Retina (tissue), 1 donor: ENCODE measurements at regions not wholly inside any gene's neighbourhood (a gene's known extent, or its start where the extent isn't known, plus 50 kb on each side); places are given as distances from the start of the nearest gene placed in this dataset.
"Not testable (repeated sequence)": the region's sequence is repeated elsewhere in the genome, so short reads cannot be mapped to it uniquely, and the experiment has no call there.

ENCODE experiments used
- DNase-seq: peaks from one replicate; pipeline ENCODE4 v3.0.0-alpha.2; 2016

DNA sequence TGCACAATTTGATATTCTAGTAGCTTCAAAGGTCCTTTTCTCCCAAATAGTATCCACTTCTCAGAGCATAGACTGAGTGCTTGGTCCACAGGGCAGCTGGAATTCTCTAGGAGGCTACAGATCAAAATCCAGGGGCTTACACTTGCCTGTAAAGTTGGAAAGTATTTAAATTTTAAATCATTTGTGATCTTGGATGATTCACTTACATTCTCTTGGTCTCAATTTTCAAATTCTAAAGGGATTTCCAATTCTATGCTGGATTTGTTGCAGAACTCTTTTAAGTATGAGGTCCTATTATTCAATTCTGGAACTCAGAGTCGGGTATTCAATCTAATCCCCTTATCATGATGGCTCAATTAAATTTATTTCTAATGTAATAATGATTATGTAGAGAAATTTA is 492.3 kb downstream of the NYAP2 start:
- no peak for DNase-seq

DNA sequence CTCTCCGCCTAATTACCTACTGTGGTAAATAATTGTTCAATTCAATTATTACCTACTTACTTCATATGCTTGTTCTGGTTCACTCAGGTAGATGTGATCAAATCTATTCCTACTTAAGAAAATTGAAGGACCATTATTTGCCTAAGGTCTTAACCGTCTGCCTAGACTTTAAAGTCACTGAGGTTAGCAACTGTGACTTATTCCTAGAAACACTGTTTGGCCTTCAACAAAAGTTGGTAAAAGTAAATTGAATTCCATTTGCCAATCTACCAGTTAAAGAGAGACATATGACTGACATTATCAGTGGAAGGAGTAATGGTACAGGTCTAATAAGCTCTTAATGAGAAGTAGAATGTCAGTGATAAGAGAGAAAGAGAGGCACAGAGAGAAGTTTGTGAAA is 491.5 kb downstream of the NYAP2 start:
- no peak for DNase-seq

DNA sequence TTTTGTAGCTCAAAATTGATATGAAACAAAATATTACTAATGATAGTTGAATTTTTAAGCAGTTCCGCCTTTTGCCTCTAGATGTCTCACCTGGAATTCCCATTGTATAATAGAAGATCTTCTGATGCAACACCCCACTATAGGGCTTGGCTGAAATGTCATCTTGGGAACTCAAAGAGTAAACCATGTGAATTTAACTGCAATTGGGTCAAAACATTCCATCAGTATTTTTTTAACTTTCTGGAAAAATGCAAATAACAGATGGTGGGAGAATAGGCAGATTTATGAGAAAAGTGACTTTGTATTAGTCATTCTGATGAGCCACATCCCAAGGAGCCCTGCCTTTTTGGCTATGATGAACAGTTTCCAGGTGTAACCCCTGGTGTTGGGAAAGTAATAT is 489.9 kb downstream of the NYAP2 start:
- DNase-seq = peak; percentile 24

DNA sequence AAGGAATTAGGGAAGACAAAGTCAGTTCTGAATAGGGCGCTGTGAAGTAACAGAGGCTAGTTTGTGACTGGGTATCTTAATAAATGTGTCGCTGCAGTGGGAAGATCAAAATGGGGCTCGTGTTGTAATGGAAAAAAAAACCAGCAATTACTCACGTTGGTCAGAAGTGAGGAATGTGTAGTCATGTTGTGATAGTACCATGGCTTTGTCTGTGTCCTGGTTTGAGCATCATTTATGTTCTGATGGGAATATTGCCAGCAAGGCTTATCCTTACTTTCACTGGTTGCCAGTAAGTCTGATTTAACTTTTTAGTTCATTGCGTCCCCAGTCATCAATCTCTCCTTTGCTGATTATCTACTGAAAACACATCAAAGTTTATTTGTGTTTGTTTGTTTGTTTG is 467.6 kb downstream of the NYAP2 start:
- DNase-seq = no peak

DNA sequence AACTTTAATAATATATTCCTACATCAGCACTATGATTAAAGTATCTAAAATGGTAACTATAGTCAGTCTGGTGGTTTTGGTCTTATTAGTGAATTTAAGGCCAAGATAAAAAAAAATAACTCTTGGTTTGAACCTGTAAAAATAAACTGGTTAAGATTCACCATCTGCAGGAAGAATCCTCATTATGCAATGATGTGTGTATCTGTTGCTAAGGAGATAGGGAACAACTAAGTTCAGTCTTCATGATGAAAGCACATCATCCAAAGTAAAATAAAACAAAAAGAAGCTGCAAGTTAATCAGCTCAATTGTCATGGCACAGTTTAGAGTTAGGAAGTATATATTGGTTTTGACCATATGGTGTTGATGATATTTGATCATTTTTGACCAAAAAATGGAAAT is 466.0 kb downstream of the NYAP2 start:
- DNase-seq = no peak

DNA sequence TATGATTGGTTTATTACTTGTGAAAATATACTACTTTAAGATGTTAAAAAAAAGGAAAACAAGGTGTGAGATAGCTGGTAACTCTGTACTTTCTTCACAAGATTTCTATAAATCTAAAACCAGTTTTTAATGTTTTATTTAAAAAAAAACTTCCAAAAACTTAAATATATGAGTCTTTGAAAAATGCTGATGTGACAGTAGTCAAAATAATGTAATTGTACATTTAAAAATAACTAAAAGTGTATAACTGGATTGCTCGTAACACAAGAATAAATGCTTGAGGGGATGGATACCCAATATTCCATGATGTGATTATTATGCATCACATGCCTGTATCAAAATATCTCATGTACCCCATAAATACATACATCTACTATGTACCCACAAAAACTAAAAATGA is 464.9 kb downstream of the NYAP2 start:
- no peak for DNase-seq

DNA sequence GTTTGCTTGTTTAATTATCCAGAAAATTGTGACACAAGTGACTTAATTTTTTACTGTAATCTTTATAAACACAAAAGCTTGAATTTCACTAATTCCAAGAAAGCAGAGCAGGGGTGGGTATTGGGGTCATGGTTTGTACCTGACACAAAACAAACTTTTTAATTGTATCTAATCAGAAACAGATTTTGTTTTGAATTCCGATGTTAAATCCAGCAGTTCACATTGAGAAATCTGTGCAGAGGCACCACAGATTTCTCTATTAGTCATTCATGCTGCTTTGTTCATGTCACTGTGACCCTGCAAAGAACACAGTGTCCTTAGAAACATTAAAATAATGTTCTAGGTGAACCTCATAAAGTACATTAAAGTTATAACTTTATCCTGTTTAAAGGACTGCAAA is 443.4 kb downstream of the NYAP2 start:
- no peak for DNase-seq

DNA sequence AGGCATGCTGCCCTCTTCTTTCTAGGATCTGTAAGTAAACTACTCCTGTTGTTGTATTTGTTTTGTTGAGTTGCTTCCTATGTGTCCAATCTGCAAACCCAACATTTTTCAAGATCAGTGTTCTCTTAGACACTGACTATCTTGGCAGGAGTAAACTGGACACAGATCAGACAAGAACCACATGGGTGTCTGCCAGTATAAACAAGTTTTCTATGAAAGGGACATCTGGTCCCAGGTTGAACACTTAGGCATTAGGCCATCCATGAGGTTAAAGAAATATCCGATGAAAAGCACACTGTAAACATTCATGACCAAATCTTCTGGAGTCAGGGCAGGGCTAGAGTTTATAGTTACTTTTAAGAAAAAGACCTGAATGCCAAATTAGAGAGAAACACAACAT is 441.8 kb downstream of the NYAP2 start:
- no peak for DNase-seq

DNA sequence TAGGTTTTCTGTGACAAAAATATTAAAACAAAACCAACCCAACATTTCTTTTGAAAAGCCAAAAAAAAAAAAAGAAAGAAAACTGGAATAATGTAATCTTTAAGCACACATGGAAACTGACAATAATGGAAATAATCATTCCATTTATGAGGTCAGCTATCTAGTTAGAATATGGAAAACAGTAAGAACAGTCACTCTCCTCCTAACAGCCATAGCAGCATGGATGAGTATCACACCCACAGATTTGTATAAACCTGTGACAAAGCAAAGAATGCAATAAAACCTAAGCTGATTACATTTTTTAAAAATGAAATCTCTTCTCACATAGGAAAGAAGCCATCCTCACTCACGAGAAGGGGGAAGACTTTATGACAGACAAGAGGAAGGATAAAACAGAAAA is 437.8 kb downstream of the NYAP2 start:
- DNase-seq = no peak

DNA sequence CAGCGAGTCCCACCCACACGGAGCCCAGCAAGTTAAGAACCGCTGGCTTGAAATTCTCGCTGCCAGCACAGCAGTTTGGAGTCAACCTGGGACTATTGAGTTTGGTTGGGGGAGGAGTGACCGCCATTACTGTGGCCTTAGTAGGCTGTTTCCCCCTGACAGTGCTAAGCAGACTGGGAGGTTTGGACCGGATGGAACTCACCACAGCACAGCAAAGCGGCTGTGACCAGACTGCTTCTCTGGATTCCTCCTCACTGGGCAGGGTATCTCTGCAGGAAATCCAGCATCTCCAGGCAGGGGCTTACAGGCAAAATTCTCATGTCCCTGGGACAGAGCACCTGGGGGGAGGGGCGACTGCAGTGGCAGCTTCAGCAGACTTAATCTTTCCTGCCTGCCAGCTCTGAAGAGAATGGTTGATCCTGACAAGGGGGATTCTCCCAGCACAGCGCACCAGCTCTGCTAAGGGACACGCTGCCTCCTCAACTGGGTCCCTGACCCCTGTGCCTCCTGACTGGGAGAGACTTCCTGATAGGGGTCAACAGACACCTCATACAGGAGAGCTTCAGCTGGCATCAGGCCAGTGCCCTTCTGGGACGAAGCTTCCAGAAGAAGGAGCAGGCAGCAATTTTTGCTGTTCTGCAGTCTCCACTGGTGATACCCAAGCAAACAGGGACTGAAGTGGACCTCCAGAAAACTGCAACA is 425.4 kb downstream of the NYAP2 start:
- DNase-seq = no peak

DNA sequence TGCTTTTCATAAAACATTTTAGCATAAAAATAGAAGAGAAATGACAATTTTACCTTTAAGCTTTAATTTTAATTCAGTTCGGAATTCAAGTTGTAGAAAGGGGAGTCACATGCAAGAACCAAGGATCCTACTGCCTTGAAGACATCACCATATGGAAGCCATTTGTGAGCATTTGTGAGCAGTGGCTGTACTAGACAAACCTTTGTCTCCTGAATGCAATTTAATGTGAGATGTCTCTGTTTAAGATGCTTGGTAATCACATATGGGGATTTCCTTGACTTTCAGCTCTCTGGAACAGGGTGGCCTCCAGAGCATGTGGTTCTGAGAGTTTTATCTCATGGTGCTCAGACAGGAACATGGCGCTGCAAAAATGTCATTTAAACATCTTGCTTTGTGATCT is 421.8 kb downstream of the NYAP2 start:
- DNase-seq = no peak

DNA sequence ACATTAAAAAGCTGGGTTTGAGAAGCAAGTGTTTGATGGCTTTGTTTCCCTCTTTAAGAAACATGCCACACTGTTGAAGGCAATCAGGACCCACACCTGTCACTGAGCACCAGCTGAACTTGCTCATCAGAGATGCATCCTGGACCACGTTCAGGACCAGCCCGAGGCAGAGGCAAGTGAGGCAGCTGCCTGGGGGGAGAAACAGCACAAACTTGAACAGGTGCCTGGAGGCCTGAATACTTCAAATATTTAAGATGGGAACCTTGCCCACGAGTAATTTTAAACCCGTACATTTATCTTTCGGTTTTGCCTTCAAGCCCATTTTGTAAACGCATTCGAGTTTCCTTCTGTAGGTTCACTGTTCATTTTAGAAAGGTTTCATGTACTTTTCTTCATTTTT is 421.3 kb downstream of the NYAP2 start:
- no peak for DNase-seq

DNA sequence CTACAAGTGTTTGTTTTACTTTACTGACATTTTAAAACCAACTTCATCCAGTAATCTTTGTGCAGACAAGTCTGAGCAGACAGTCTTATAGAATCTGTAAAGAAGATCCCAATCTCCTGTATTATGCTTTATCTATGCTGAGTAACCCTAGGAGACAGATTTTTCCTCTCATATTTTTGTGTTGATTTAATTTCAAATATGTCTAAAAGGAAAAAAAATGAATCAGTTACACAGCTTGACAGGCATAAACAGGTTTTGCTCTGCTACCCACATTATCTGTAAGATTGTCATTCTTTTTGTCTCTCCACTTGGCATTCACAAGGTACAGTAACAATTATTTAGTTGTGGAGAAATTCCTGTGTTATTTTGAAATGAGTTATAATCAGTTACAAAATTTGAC is 415.0 kb downstream of the NYAP2 start:
- no peak for DNase-seq

DNA sequence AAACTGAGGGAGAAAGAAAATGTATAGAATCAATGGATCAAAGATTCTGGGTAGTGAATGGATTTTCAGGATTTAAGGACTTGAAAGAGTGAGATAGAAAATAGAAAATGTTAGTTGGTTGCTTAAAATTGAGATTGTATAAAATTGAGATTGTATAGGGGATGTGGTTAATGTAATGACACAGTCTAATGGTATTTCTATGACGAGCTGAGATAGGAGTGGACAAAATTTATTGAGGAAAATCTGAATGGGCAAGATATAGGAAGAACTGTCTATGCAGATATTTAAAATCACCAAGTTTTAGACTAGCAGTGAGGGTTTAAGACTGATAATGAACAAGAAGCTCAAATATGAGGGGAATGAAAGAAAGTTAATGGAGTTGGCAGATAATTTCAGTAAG is 406.6 kb downstream of the NYAP2 start:
- DNase-seq = no peak

DNA sequence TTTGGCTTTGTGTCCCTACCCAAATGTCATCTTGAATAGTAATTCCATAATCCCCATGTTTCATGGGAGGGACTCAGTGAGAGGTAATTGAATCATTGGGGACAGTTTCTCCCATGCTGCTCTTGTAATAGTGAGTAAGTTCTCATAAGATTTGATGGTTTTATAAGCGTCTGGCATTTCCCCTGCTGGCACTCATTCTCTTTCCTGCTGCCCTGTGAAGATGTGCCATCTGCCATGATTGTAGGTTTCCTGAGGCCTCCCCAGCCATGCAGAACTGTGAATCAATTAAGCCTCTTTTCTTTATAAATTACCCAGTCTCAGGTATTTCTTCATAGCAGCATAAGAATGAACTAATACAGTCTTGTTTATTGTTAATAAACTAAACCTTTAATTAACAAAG is 402.6 kb downstream of the NYAP2 start:
- not testable (repeated sequence) for DNase-seq

DNA sequence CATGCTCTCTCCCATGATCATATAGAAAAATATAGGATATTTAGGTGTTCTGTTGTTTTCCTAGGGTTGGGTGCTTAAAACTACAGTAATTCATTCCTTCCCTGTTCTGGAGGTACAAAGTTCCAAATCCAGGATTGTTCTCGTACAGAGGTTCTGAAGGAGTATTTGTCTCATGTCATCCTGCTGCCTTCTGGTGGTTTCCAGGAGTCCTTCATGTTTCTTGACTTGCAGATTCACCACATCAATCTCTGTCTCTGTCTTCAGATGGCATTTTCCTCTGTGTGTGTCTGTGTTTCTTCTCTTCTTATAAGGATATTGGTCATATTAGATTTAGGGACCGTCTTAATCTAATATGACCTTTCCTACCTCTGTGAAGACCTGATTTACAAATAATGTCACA is 397.9 kb downstream of the NYAP2 start:
- no peak for DNase-seq

DNA sequence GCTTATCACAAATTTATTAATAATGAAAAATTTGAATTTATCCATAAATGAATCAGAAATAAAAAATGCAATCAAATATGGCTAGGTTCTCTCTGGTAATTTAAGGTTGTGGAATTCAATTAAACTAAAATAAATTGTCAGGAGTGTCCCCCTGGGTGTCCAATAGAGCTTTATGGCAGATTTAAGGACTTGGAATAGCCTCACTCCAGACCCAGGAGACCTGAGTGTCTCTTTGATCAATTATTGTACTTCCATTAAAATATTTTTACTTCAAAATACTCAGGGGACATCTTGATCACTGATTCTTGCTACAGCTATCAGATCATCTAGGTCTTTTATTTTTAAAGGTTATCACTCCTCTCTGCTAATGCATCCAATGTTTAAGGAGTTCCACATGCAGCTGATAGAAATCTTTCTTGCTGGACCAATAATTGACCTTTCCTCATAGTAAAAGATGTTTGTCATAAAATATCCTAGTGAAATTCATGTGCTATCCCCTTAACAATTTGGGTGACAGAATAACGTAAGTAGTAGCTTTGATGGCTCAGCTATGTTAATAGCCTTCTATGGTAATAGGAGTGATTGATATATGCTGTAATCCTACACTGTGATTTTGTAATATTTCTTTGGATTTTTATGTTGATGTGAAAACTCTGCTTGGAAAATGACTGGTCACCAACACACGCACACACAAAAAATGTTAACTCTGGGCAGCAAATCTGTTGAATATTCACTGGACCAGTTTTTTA is 395.3 kb downstream of the NYAP2 start:
- no peak for DNase-seq

DNA sequence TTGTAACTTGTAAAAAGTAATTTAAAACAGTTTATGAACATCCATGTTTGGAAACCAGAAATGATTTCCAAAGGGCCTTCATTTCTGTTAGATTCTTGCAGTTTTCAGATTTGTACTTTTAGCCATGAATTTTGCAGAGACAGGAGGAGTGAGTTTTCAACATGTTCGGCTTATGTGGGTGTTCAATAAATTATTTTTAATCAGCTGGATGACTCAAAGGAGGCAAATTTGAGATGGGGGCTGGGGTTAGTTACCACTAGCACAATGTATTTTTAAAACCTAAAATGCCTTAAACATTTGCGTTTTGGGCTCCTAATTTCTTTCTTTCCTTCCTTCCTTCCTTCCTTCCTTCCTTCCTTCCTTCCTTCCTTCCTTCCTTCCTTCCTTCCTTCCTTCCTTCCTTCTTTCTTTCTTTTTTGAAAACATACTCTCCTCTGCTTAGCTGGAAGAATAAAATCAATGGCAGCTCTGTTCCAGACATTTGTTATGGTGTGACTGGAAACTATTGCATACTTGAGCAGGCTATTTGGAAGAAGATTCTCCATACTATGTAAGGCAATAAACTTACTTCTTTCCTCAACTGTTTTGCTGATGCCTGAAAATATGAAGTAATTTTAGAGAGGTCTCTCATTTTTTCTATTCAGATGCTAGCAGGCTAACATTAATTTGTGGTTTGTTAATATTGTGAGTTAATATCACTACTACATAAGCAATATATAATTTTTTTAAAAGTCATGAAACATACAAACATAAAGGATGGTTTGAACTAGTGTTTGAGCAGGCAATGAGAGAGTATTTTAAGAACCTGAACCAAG is 394.4 kb downstream of the NYAP2 start:
- no peak for DNase-seq

DNA sequence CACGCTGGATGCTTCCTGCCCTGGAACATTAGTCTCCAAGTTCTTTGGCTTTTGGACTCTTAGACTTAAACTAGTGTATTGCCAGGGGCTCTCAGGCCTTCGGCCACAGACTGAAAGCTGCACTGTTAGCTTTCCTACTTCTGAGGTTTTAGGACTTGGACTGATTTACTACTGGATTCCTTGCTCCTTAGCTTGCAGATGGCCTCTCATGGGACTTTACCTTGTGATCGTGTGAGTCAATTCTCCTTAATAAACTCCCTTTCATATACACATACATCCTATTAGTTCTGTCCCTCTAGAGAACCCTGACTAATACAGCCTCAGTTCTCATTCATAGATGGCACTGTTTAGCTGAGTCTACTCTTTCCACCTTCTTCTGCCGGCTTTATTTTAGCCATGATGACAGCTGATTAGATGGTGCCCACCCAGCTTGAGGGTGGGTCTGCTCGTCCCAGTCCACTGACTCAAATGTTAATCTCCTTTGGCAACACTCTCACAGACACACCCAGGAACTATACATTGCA is 389.1 kb downstream of the NYAP2 start:
- no peak for DNase-seq

DNA sequence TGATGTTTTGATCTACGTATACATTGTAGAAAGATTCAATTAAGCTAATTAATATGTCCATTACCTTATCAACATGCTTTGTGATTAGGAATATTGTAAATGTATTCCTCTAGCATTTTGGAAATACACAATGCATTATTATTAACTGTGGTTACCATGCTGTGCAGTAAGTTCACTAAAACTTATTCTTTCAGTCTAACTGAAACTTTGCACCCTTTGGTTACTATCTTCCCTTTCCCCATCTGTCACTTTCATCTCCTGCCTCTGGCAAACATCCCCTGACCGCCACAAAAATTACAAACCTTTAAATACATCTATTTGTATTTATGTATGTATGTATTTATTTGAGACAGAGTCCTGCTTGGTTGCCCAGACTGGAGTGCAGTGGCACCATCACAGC is 388.0 kb downstream of the NYAP2 start:
- no peak for DNase-seq

DNA sequence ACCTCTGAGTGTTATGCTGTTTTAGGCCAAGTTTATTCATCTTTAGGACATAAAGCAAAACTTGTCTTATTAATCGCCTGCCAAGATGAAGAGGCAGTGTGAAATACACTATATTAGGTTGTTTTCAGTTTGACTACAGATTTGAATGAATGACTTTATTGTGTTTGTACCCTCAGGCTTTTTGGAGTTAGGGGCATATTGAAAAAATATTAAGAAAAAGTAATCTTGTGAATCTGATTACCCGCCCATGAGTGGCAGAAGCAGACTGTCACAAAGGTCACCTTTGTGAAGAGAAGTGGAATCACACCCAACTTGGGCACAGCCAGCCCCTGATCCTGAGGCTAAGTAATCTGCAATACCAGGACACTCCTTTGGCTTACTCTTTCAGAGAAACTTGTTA is 382.5 kb downstream of the NYAP2 start:
- no peak for DNase-seq

DNA sequence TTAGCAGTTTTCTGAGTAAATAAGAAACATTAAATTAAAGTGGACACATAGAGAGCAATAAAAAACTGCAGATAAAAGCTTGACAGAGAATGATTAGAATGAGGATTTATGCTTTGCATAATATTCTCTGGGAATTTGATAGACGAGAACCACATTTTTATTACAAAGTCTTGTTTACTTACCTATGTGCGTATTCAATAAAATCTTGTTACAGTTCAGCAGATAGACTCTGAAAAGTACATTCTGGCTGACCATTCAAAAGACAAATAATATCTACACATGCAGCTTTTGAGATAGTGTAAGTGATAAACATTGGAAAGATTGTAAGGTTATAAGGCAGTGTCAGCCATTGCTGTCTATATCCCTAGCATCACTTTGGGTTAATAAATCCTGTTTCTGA is 381.6 kb downstream of the NYAP2 start:
- no peak for DNase-seq

DNA sequence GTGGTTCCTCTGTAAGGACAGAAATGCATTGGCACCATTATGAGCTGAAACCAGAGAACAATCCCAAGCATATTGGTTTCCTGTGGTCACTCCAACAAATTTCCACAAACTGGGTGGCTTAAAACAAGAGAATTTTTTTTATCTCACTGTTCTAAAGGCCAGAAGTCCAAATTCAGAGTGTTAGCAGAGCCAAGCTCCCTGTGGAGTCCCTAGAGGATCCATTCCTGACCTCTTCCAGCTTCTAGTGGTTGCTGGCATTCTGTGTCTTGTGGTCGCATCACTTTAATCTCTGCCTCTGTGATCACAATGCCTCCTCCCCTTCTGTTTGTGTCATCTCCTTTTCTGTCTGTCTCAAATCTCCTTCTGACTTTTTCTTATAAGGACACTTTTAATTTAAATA is 380.3 kb downstream of the NYAP2 start:
- DNase-seq = no peak

DNA sequence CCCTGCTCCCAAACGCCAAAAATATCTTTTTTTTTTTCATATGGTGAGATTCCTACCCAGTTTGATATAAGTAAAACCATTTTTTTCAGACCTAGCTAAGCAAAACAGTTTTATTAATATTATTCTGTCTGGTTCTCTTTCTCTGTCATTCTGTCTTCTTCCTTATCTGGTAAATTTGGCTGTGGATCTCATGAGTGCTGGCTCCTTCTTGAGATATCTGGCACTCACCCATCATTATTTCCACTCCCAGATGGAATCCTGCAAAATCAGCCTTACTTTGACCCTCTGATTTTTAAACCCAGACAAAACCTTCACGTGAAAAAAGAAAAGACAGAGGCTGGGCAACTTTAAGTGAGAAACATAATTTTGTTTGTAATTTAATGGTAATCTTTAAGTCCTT is 373.6 kb downstream of the NYAP2 start:
- DNase-seq = no peak
